Mucosa of stomach (tissue), 1 donor: ENCODE measurements at regions not wholly inside any gene's neighbourhood (a gene's known extent, or its start where the extent isn't known, plus 50 kb on each side); places are given as distances from the start of the nearest gene placed in this dataset.

Experiments used
- H3K27me3 ChIP-seq: one replicate; pipeline ENCODE4 v1.7.0; 2013; ENCODE audit warnings: mild to moderate bottlenecking, low read length; ENCODE audit not compliant: control insufficient read depth, insufficient read depth
- H3K36me3 ChIP-seq: one replicate; pipeline ENCODE4 v1.7.0; 2013; ENCODE audit warnings: low read length; ENCODE audit not compliant: control insufficient read depth, insufficient read depth
- H3K4me1 ChIP-seq: one replicate; pipeline ENCODE4 v1.7.0; 2013; ENCODE audit warnings: mild to moderate bottlenecking, low read length; ENCODE audit not compliant: control insufficient read depth, insufficient read depth
- H3K4me3 ChIP-seq: one replicate; pipeline ENCODE4 v1.7.0; 2013; ENCODE audit warnings: low read length
- H3K9ac ChIP-seq: one replicate; pipeline ENCODE4 v1.7.0; 2013; ENCODE audit warnings: mild to moderate bottlenecking, low read length, moderate library complexity
- H3K9me3 ChIP-seq: one replicate; pipeline ENCODE4 v1.7.0; 2013; ENCODE audit warnings: mild to moderate bottlenecking, low read length, moderate library complexity; ENCODE audit not compliant: control insufficient read depth
- donor health status: Pancreatic carcinoma.

DNA sequence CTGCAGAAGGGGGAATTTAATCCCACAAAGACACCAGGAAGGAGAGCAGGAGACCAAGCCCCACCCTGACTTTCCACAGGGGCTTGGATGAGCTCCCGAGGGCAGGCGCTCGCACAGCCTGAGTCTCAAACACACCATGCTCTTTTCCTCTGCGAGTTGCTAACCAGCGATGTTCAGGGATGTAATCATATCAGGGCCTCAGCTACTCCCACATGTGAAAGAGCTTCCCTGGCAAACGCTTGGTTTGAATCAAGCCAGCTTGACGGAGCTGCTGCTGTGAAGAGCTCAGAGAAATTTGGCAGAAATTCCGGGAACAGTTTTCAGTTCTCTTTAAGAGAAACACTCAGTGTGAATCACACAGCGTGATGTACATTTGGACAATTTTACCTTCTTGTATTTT, 385.8 kb downstream of the GALR1 start:
- H3K9ac ChIP-seq, result no peak overlapping the region
- no peak overlapping the region for H3K4me3 ChIP-seq
- no peaks in the 10 kb centered on the region for H3K27me3 ChIP-seq
- no peaks in the 10 kb centered on the region for H3K36me3 ChIP-seq
- no peaks in the 10 kb centered on the region for H3K4me1 ChIP-seq
- H3K9me3 ChIP-seq, result no peaks in the 10 kb centered on the region

DNA sequence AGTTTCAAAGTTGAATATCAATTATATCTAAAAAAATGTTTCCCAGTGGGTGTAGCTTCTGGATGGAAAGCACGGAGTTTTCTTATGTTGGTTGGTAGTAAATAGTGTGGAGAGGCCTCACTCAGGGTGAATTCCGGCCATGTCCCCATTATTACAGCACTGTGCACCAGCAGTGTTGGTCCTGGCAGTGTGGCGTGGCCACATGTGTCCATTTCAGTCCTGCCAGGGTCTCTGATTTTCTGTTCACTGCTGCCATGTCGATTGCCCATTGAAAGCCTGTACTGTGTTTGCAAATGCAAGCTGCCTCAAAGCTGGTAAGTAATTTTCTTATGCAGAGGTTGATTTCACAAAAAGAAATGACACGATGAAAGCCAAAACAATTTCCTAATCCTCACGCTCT, 386.2 kb downstream of the GALR1 start:
- Histone ChIP-seq H3K27me3 (no peaks in the 10 kb centered on the region), H3K4me3 (no peak overlapping the region), H3K9me3 (no peaks in the 10 kb centered on the region), H3K4me1 (no peaks in the 10 kb centered on the region), H3K9ac (no peak overlapping the region), H3K36me3 (no peaks in the 10 kb centered on the region)

DNA sequence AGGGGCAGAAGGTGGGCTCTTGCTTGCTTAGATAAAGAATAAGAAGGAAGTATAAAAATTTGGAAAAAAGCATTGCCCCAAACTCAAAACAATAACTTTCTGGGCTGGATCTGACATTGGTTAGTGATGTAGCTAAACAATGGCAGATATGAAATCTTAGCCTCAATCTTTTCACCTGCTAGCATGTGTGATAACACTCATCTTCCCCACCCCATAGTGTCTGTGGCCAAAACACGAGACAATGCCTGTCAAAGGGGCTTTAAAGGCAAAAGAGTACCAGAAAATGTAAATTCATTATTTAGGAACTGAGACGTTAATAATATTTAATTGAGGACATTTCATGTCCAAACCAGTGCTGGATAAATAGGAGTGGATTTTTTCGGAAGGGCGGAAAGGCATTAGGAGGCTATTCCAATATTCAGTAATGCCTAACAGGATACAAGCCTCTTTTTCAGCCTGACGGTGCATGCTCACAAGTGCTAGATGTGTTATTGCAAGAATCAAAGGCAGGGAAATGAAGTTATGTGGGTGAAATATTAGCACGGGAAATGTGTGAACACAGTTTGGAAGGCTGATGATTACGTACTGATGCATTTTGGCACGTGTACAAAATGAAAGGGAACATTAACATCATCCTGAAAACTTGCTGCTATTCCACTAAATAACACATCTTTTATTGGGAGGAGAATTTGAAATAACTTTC, 395.7 kb downstream of the GALR1 start:
- Histone ChIP-seq H3K9me3 (no peaks in the 10 kb centered on the region), H3K9ac (no peak overlapping the region), H3K36me3 (no peaks in the 10 kb centered on the region), H3K4me3 (no peak overlapping the region), H3K4me1 (no peaks in the 10 kb centered on the region), H3K27me3 (no peaks in the 10 kb centered on the region)

DNA sequence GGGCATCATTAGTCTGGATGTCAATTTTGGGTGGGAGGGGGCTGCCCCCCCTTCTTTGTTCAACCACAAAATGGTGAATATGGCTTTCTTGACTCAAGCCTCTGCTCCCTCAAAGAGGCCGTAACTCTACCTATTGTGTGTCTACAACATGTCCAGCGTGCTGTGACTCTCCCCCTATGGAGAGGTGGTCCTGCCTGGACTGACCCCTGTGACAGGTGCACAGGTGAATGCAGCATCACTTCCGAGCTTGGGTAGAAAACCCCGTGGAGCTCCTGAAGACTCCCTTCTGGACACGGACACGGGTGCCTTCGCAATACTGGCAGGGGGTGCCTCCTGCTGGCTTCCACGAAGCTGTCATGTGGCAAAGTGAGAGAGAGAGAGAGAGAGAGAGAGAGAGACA, 397.8 kb downstream of the GALR1 start:
- H3K9ac ChIP-seq, result no peak overlapping the region
- H3K4me3 ChIP-seq, result no peak overlapping the region
- no peaks in the 10 kb centered on the region for H3K36me3 ChIP-seq
- no peaks in the 10 kb centered on the region for H3K4me1 ChIP-seq
- H3K27me3 ChIP-seq, result no peaks in the 10 kb centered on the region
- no peaks in the 10 kb centered on the region for H3K9me3 ChIP-seq

DNA sequence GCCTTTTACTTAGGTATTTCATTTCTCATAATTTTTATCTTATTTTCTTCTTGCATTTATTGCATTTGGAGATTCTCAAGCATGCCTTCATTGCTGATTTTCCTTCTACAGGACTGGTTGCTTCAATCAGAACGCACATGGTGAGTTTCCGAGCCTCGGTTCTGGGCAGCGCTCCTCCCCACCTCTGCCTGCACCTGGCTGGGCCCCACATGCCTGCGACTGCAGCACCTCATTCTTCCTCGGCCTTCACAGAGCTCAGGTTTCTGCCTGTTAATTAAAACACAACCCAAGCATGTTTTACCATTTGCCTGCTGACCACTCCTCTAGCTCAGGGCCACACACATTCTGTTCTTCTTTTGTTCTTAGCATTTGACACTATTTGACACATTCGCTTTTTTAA, 398.8 kb downstream of the GALR1 start:
- Histone ChIP-seq H3K36me3 (no peaks in the 10 kb centered on the region), H3K9ac (no peak overlapping the region), H3K4me1 (no peaks in the 10 kb centered on the region), H3K9me3 (no peaks in the 10 kb centered on the region), H3K4me3 (no peak overlapping the region), H3K27me3 (no peaks in the 10 kb centered on the region)

DNA sequence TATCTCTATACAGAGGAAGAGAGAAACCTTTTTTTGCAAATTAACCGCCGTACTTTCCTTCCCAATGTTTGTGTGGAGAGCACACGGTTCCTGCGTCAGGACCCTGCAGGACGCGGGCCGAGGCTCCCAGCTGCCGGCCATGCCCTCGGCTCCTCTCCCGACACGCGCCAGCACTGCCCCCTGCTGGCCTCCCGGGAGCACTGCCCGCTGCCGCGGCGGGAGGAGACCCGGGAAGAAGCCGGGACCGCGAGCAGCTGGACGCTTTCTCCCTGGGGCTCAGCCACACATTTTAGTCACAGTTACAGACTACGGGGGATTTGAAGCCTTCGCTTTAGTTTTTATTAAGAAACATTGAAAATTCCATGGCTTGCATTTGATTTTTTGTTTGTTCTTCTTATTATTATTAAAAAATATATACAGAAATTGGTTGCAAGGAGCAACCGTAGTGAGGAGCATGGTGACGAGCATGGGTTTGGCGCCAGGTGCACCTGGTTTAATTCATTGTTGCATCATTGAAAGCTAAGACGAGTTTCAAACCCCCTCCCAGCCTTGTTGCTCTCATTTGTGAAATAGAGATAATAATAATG, 401.2 kb downstream of the GALR1 start:
- Histone ChIP-seq H3K4me3 (no peak overlapping the region), H3K9ac (no peak overlapping the region), H3K36me3 (no peaks in the 10 kb centered on the region), H3K9me3 (no peaks in the 10 kb centered on the region), H3K27me3 (no peaks in the 10 kb centered on the region), H3K4me1 (no peaks in the 10 kb centered on the region)

DNA sequence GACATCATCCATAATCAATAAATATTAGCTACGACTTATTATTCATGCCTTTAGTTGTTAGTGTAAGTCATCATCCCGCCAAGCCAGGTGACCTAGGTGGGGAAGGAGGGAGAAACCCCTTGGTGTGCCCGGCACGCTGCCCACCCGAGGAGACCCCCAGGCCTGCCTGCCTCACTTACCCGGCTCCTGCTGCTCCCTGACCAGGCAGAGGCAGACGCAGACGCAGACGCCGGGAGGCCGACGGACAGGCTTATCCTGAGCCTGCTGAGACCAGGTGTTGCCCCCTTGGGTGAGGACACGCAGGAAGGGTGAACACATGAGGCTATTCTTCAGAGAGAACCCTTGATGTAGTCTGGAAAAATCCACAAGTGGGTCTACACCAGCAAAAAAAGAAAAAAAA, 401.8 kb downstream of the GALR1 start:
- H3K36me3 ChIP-seq, result no peaks in the 10 kb centered on the region
- H3K4me3 ChIP-seq, result no peak overlapping the region
- no peaks in the 10 kb centered on the region for H3K27me3 ChIP-seq
- H3K9me3 ChIP-seq, result no peaks in the 10 kb centered on the region
- no peaks in the 10 kb centered on the region for H3K4me1 ChIP-seq
- H3K9ac ChIP-seq, result no peak overlapping the region

DNA sequence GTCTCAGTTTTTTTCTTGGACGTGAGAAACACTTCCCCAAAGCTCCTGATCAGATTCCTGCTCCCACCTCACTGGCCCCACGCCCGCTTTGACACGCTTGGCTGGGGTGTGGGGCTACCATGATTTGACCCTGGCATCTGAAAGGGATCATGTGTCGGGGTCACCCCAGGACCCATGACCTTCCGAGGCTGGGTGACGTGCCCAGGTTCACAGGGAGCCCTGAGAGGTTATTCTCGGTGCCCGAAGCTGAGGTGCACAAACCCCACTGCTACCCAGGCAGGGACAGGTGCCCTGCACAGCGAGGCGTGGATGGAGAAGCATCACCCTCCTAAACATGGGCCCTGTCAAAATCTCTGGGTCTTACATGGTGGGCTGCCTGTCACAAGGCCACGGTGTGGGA, 404.1 kb downstream of the GALR1 start:
- H3K36me3 ChIP-seq, result no peaks in the 10 kb centered on the region
- no peak overlapping the region for H3K9ac ChIP-seq
- H3K4me3 ChIP-seq, result no peak overlapping the region
- no peaks in the 10 kb centered on the region for H3K27me3 ChIP-seq
- no peaks in the 10 kb centered on the region for H3K9me3 ChIP-seq
- no peaks in the 10 kb centered on the region for H3K4me1 ChIP-seq

DNA sequence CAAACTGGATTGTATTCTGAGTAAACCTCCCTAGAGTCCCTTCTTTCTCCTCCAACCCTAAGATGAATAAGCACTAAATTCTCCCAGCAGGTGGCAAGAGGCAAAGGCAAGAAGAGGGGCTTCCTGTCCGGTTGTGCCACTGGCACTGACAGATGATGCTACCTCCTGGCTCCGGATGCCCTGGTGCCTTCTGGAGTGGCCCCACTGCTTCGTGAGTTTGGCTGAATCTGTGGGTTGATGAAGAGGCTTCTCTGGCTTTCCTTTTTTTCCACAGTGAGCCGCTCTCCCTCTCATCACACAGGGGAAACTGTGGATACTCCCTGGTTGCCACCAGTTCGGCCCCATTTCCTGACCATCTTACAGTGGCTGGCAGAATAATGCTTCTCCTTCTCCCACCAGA, 404.7 kb downstream of the GALR1 start:
- Histone ChIP-seq H3K36me3 (no peaks in the 10 kb centered on the region), H3K4me1 (no peaks in the 10 kb centered on the region), H3K27me3 (no peaks in the 10 kb centered on the region), H3K4me3 (no peak overlapping the region), H3K9me3 (no peaks in the 10 kb centered on the region), H3K9ac (no peak overlapping the region)

DNA sequence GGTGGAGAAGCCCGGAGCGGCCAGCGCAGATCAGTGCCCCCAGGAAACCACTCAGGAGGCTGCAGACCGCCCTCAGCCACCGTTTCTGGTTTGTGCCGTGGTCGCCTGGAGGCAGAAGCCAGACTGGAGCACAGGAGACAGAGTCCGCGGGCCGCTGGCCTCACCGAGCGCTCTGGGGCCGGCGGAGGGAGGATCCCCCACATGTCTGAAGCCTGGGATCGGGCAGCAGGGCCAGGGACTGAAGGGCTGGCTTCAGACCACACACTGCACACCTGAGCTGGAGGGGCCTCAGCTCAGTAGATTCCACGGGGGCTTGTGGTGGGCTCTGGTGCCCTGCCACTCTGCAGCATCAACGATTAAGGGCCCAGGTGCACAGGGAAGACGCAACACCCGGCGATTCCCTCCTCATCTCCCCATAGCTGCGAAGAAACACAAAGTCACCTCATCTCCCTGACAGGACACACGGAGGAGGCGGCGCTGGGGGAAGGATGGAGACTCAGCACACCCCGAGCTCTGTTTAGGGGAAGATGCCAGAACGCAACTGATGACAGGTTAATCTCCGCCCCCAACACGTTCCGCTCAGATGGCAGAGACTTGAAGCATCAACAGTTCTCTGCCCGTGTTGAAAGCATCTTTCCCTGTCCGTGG, 408.1 kb downstream of the GALR1 start:
- Histone ChIP-seq H3K9ac (no peak overlapping the region), H3K27me3 (no peaks in the 10 kb centered on the region), H3K36me3 (no peaks in the 10 kb centered on the region), H3K4me3 (no peak overlapping the region), H3K9me3 (no peaks in the 10 kb centered on the region), H3K4me1 (no peaks in the 10 kb centered on the region)

DNA sequence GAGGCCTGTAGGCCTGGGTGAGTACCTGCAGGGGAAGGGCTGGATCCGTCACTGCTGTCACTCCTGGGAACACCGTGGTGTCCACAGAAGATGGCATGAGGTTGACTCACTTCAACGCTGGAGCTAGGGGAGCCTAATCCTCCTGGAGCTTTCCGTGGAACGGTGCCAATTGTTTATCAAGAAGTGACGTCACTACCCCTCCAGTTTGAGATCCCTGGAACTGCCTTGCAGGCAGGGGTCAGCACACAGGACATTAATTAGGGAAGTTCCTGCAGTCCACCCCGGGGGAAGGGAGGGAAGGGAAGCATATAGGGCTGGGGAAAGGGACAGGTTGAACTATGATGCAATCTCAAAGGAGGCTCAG, 408.6 kb downstream of the GALR1 start:
- H3K36me3 ChIP-seq, result no peaks in the 10 kb centered on the region
- H3K4me1 ChIP-seq, result no peaks in the 10 kb centered on the region
- H3K9ac ChIP-seq, result no peak overlapping the region
- H3K9me3 ChIP-seq, result no peaks in the 10 kb centered on the region
- H3K27me3 ChIP-seq, result no peaks in the 10 kb centered on the region
- H3K4me3 ChIP-seq, result no peak overlapping the region

DNA sequence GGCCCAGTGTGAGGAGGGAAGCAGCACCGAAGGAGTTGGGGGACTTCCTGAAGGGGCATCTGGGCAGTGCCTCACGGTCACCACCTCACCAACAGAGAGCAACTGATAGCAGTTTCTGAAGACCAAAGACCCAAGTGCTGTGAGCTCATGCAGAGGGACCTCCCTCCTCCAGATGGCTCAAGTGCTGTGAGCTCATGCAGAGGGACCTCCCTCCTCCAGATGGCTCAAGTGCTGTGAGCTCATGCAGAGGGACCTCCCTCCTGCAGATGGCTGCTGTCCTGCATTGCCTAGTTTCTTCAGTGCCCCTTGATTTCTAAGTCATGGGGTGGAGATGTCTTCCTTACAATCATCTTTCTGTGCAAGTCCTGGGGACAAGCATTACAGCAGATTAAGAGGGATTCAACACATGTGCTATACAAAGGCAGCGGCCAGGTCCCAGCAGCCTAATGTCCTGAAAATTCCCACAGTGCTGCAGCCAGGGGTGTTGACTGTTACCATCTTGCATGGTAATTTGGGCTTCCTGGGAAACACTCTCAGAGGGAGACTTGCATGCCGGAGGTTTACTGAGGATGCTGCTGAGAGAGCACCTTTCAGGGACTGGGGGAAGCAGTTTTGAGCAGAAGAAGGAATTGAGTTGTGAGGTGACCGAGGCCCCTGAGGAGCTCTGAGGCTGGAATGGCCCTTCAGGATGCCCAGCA, 409.3 kb downstream of the GALR1 start:
- Histone ChIP-seq H3K4me1 (no peaks in the 10 kb centered on the region), H3K27me3 (no peaks in the 10 kb centered on the region), H3K36me3 (no peaks in the 10 kb centered on the region), H3K4me3 (no peak overlapping the region), H3K9ac (no peak overlapping the region), H3K9me3 (no peaks in the 10 kb centered on the region)
